Osteoblast (primary cell): ENCODE measurements at regions not wholly inside any gene's neighbourhood (a gene's known extent, or its start where the extent isn't known, plus 50 kb on each side); places are given as distances from the start of the nearest gene placed in this dataset.

Experiments used
- DNase-seq: peaks from one replicate; pipeline ENCODE4 v3.0.0; 2011; ENCODE audit warnings: low spot score, mixed read lengths; ENCODE audit not compliant: insufficient read length; ENCODE audit errors: missing footprints
- H2AFZ ChIP-seq: 2 replicates; pipeline ENCODE4 v1.6.0; 2011; ENCODE audit warnings: mild to moderate bottlenecking, low read length
- H3K27ac ChIP-seq: 2 replicates; pipeline ENCODE4 v1.5.1; 2011; ENCODE audit warnings: mild to moderate bottlenecking, low read depth, low read length, moderate library complexity
- H3K27me3 ChIP-seq: 2 replicates; pipeline ENCODE4 v1.6.0; 2012; ENCODE audit warnings: mild to moderate bottlenecking, control low read depth, inconsistent platforms, low read length, moderate library complexity; ENCODE audit not compliant: insufficient read depth
- H3K36me3 ChIP-seq: 2 replicates; pipeline ENCODE4 v1.5.1; 2011; ENCODE audit warnings: mild to moderate bottlenecking, low read length, control low read depth, moderate library complexity; ENCODE audit not compliant: insufficient read depth
- H3K4me1 ChIP-seq: 2 replicates; pipeline ENCODE4 v1.5.1; 2011; ENCODE audit warnings: mild to moderate bottlenecking, low read length, control low read depth, moderate library complexity; ENCODE audit not compliant: insufficient read depth
- H3K4me2 ChIP-seq: 2 replicates; pipeline ENCODE4 v1.6.0; 2011; ENCODE audit warnings: mild to moderate bottlenecking, low read length; ENCODE audit not compliant: insufficient read depth
- H3K4me3 ChIP-seq: fragments of 200-600 bp; sonication (generic); 3 replicates; pipeline ENCODE4 v1.5.1; 2012; ENCODE audit warnings: mild to moderate bottlenecking, low read length, inconsistent platforms; ENCODE audit not compliant: insufficient read depth
- H3K79me2 ChIP-seq: 2 replicates; pipeline ENCODE4 v1.6.0; 2012; ENCODE audit warnings: mild to moderate bottlenecking, low read length, control low read depth, inconsistent platforms; ENCODE audit not compliant: insufficient read depth
- H3K9me3 ChIP-seq: 2 replicates; pipeline ENCODE4 v1.5.1; 2011; ENCODE audit warnings: low read depth, low read length, control low read depth
- H4K20me1 ChIP-seq: 2 replicates; pipeline ENCODE4 v1.6.0; 2012; ENCODE audit warnings: mild to moderate bottlenecking, low read length, control low read depth; ENCODE audit not compliant: insufficient read depth
- TF ChIP-seq, protein P1 (sequence below): IDR thresholded peaks from 2 replicates; pipeline ENCODE4 v1.5.1; 2011; ENCODE audit warnings: mild to moderate bottlenecking, low read depth, low read length, moderate library complexity; ENCODE audit errors: extremely low read depth

DNA sequence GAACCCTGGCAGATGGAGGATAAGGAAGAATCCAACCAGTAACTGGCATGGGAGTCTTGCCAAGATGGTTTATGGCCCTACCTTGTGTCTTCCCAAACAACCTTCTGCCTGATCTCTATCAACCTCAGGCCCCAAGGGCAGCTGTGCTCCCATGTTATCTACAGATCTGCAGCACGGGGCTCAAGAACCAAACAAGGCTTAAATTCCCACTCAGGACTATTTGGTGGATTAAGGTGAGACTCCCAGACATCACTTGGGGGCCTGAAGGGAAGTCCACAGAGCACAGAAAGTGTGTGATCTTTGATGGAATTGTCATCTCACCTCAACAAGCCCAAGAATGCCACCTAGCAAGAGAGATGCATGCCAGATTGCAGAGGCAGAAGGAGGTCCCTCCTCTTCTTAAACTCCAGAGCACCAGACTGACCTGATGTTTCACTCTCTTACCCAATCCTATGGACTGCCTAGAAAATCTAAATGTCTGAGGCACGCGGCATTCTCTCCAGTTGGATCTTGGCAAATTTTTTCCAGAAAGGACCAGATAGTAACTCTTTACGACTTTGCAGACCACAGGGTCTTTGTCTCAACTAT lies 759.5 kb upstream of the TBX3 start:
- Histone ChIP-seq H3K36me3 (no peaks in the 10 kb centered on the region), H3K4me3 (no peak overlapping the region), H2AFZ (no peak overlapping the region), H3K27ac (no peak overlapping the region), H3K9me3 (no peaks in the 10 kb centered on the region), H3K4me2 (no peak overlapping the region), H3K27me3 (no peaks in the 10 kb centered on the region), H3K4me1 (no peaks in the 10 kb centered on the region), H3K79me2 (no peaks in the 10 kb centered on the region), H4K20me1 (no peaks in the 10 kb centered on the region)
- DNase-seq: no peak
- TF ChIP-seq, protein P1, sequence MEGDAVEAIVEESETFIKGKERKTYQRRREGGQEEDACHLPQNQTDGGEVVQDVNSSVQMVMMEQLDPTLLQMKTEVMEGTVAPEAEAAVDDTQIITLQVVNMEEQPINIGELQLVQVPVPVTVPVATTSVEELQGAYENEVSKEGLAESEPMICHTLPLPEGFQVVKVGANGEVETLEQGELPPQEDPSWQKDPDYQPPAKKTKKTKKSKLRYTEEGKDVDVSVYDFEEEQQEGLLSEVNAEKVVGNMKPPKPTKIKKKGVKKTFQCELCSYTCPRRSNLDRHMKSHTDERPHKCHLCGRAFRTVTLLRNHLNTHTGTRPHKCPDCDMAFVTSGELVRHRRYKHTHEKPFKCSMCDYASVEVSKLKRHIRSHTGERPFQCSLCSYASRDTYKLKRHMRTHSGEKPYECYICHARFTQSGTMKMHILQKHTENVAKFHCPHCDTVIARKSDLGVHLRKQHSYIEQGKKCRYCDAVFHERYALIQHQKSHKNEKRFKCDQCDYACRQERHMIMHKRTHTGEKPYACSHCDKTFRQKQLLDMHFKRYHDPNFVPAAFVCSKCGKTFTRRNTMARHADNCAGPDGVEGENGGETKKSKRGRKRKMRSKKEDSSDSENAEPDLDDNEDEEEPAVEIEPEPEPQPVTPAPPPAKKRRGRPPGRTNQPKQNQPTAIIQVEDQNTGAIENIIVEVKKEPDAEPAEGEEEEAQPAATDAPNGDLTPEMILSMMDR: no peak

DNA sequence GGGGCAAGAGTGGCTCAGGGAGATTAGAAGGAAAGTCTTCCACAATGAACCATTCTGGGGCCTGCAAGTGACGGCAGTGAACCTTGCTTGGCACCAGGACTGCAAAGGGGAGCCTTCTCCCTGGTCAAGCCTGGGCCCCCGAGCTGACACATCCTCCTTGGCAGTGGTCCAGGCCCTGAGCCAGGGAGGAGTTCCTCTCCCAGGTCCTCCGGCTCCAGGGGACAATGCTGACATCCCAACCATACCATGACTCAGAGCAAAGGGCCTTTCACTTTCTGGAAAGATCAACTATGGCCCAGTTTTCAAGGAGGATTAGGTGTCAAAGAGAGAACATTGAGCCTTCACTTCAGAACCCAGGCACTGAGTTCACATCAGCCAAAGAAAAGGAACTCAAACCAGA lies 756.5 kb upstream of the TBX3 start:
- no peak overlapping the region for H3K27ac ChIP-seq
- DNase-seq: no peak
- H4K20me1 ChIP-seq: no peaks in the 10 kb centered on the region
- H3K4me3 ChIP-seq: no peak overlapping the region
- no peaks in the 10 kb centered on the region for H3K27me3 ChIP-seq
- no peak overlapping the region for H3K4me2 ChIP-seq
- no peaks in the 10 kb centered on the region for H3K36me3 ChIP-seq
- no peaks in the 10 kb centered on the region for H3K4me1 ChIP-seq
- no peaks in the 10 kb centered on the region for H3K9me3 ChIP-seq
- no peak overlapping the region for H2AFZ ChIP-seq
- TF ChIP-seq, protein P1: no peak
- H3K79me2 ChIP-seq: no peaks in the 10 kb centered on the region

DNA sequence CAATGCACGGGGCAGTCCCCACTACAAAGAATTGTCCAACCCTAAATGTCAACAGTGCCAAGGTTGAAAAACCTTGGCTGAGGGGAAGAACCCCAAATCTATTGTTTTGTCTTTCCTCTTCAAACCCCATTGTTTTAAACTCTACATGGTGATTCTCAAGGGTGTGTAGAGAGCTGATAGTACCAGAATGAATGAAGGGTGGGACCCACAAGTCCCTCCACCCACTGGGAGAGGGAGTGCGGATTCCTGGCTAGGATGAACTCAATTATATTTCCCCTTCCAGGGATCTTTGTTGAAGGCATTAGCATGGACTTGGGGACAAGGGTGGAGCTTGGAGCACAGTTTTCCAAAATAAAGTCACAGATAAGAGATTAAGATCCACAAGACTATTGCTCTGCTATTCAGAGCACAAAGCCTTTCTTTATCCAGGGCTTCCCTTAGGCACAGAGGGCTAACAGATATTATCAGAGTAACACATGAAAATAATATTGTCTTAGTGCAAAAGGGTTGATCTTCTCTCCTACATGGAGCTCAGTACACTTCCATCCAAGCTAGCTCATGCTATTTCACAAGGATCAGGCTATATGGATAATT lies 755.1 kb upstream of the TBX3 start:
- Histone ChIP-seq H3K79me2 (no peaks in the 10 kb centered on the region), H3K4me2 (no peak overlapping the region), H3K4me1 (no peaks in the 10 kb centered on the region), H4K20me1 (no peaks in the 10 kb centered on the region), H3K9me3 (no peaks in the 10 kb centered on the region), H3K4me3 (no peak overlapping the region), H2AFZ (no peak overlapping the region), H3K36me3 (no peaks in the 10 kb centered on the region), H3K27me3 (no peaks in the 10 kb centered on the region), H3K27ac (no peak overlapping the region)
- TF ChIP-seq, protein P1: no peak
- DNase-seq: no peak

DNA sequence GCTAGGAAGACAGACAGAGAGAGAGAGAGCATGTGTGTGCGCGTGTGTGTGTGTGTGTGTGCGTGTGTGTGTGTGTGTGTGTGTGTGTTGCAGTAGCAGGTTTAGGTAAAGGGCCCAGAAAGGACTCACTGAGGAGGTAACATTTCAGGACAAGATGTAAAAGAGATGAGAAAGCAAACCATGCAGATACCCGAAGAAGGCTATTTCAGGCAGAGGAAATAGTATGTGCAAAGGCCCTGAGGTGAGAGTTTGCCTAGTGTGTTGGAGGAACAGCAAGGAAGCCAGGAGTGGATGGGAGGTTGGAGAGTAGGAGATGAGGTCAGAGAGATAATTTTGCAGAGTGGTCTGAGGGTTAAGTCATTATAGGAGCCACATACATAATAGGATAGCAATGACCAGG lies 754.3 kb upstream of the TBX3 start:
- Histone ChIP-seq H3K79me2 (no peaks in the 10 kb centered on the region), H4K20me1 (no peaks in the 10 kb centered on the region), H3K36me3 (no peaks in the 10 kb centered on the region), H3K4me2 (no peak overlapping the region), H3K4me3 (no peak overlapping the region), H3K27me3 (no peaks in the 10 kb centered on the region), H3K4me1 (no peaks in the 10 kb centered on the region), H3K9me3 (no peaks in the 10 kb centered on the region), H2AFZ (no peak overlapping the region), H3K27ac (no peak overlapping the region)
- DNase-seq: no peak
- TF ChIP-seq, protein P1: no peak
